GM21825 (cell line): ENCODE measurements at regions not wholly inside any gene's neighbourhood (a gene's known extent, or its start where the extent isn't known, plus 50 kb on each side); places are given as distances from the start of the nearest gene placed in this dataset.

Experiments used
- ATAC-seq: cut with Tn5 transposase; IDR thresholded peaks from one replicate; pipeline ENCODE4 v1.9.1; 2021; ENCODE audit warnings: mild to moderate bottlenecking, moderate library complexity; ENCODE audit not compliant: unreplicated experiment

DNA sequence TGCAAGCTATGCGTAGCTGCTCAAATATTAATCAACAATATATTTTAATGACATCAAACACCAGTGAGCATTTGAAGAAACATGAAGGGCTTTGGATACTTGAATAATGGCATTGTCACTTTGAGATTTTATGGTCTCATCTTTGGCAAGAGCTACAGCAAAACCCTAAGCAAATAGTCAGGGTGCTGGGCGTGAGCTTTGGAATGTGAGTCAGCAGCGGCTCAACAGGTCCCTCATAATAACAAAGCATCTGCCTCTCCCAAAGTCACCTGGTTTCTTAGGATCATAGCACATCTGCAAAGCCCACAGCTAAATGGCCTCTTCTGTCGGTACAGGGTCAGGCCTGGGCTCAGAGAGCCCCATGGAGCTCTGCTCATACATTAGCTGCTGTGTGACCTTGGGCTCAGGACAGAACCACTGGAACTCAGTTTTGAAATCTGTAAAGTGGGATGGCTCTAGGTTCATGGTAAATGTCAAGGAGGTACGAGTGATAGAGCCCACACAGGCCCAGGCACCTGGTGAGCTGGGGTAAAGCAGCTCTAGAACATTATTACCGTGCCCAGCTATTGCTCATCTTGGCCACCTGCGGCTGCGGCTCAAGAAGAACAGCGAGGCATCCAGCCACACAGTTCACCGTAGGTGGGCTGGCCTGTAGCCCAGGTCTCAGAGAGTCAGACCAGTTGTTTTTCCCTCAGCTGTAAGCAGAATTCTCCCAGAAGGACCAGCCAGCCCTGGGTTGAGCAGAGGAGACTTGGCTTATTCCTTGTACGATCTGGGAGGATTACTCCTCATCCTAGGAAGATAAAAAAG is 544.5 kb upstream of the CDH11 start:
- no peak for ATAC-seq

DNA sequence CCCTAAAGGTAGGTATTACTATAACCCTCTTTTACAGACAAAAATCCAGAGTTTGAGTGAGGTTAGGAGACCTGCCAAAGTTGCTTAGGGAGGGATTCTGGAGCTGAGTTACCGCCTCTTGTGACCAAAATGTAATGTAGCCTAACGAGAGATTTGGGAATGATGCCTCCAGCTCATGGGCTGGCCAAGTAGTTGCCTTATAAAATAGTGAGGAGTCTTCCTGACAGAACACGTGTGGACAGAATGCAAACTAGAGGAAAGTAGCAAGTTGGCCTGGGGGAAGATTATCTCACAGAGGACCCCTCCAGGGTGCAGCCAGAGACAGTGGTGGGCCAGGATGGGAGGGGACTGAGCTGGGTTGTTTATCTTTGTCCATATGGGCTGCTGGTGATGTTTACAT is 543.7 kb upstream of the CDH11 start:
- ATAC-seq = no peak

DNA sequence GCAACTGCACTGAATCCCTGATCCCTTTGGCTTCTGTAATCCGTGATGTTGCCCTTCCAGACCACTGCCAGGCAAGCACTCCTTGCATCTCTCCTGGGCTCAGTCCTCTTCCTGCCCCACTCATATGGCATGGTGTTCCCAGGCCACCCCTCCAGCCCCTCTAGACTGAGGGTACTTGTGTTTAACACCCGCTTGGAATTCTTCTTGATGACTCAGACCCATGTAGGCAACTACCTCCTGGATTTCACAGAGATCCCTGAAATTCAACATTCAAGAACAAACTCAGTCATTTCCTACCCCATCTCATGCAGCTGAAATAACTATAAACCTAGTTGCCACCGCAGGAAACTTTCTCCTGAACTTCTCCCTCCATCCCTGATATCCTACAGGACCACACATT is 541.9 kb upstream of the CDH11 start:
- no peak for ATAC-seq

DNA sequence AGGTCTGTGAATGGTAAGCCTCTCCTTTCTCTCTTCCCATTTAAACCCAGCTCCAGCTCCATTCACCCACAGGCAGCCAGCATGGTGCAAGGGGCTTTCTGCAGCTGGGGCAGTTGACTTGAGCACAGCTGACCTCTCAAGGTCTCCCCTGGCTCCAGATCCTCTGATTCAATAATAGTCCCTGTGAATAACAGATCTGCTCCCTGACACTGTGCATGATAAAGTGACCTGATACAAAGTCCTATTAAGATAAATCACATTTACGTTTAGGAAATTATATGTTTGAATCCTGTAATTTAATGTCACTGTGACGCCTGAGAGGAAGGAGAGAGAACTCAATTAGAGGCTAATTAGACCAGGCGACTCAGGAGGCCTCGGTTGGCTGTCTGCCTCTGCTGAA is 540.4 kb upstream of the CDH11 start:
- no peak for ATAC-seq

DNA sequence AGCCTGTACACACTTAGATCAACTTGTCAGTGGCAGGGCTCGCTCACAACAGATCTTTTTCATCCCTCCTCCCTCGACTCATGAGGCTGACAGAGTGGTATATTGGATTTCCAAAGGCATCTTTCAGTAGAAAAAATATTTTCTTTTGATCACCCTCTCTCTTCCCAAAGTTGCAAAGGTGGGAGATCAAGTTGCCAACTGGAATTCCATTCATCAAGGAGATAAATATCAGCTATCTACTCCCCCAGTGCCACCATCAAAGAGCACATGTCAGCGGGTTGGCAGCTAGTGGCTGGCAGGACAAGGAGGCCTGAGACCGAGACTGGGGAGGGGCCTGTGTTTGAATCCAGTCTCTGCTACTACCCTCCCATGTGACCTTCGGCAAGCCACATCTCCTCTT is 539.7 kb upstream of the CDH11 start:
- ATAC-seq = no peak

DNA sequence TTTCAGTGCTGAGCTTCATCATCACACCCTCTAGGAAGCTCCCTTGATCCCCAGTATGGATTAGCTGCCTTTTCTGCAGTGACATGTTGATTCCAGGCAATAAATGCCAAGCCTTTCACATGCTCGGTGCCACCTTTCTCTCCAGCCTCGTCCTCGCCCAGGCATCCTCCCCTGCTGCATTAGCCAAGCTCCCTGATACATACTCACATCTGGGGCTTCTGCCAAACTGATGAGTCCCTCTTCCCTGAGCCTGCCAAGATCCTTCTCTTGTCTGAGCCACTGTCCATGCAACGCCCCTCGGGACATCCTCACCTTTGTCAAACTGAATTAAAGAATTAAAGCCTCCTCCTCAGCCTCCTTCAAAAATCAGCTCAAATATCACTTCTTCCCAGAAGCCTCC is 538.5 kb upstream of the CDH11 start:
- ATAC-seq = no peak

DNA sequence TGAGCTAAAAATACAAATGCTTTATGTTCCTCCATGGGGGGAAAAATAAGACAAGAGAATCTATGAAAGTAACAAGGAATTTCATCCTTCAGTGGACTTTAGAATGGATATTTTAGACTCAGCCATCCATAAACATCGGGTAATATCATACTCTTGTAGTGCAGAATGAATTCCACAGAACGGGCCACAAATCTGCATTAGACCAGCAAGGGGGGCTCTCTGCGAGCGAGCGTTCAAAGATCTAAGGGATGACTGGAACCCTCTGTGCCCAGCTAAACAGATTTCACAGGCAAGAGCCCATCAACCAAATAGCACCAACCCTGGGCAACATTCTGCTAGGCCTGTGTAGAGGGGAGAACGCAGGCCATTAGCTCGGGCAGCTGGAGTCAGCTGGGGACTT is 537.9 kb upstream of the CDH11 start:
- ATAC-seq = no peak

DNA sequence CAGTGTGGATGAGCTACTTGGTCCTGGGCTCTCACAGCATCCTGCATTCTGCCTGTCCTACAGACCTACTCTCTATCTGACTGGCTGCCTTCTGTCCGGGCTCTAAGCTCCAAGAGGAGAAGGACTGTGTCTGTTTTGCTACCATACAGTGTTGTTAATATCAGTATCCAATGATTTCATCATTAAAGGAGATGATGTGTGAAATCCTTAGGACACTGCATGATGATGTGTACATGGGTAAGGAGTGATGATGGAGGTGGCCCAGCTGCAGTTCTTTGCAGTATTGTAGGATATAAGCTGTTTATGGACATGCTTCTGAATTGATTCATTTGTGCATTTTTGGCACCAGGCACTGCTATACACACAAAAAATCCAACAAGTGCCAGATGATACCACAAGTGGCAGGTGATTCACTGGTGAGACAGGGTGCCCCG is 536.9 kb upstream of the CDH11 start:
- no peak for ATAC-seq

DNA sequence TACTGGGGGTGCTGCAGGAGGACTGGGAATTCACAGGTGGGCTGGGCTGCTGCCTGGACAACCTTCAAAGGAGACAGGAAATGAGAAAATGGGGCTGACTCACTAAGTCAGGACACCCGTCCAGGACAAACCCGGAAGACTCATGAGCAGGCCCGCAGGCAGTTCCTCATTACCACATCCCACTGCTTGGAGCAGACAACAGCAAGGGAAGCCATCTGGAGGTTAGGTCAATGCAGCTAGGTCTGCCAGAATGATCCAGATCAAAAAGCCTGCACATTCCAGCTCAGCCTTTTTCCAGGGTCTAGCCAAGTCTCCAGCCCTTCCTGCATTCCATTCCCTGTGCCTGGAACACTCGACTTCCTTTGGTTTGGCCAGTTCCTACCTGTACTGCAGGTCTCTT is 536.5 kb upstream of the CDH11 start:
- ATAC-seq = no peak

DNA sequence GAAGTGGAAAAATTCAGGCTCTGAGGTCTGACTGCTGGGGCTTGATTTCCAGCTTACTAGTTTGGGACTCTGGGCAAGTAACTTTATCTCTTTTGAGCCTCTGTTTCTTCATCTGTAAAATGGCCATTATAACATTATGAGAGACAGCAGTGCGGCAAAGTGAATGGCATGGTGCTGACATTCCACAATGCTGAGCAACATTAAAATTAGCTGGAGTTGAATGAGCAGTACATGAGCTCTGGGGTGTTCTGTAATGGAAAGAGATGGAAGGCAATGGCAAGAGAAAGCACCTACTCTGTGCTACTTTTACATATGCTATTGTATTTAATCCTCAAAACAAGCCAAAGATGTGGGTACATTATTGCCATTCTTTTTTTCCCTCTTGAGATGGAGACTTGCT is 535.7 kb upstream of the CDH11 start:
- ATAC-seq = no peak

DNA sequence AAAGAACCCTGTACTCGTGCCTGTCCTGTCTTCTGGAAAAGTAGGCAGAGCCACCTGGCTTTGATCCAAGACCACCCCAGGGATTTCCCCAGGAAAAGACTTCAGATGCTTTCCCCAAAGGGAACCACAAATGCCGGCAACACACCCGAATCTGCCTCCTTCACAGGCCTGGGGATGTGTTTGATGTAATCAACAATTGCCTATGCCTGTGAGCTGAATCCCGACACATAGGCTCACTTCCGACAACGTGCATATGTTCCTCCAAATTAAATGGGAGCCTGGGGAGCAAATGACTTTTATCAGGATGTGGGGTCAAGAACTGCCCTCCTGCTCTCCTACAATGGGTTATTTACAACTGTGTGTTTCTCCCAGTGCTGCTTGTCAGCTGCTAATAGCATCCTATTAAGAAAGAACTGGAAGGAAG is 535.2 kb upstream of the CDH11 start:
- no peak for ATAC-seq

DNA sequence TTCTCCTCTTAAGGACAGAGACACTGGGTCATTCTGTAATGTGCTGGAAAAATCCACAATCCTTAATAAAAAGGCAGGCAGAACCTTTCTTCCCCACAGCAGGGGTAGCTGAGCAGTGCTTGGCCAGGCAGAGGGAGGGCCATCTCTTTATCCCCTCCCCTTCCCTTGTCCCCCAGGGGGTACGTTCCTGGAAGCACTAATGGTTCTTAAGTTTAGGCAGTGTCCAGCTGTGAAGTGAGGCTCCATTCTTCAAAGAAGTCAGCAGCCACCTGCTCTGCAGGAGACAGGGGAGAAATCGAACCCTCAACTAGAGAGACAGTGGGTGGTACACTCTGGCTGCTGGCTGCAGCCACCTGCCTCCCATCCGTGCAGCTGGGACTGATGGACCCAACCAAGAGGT is 533.9 kb upstream of the CDH11 start:
- ATAC-seq = no peak

DNA sequence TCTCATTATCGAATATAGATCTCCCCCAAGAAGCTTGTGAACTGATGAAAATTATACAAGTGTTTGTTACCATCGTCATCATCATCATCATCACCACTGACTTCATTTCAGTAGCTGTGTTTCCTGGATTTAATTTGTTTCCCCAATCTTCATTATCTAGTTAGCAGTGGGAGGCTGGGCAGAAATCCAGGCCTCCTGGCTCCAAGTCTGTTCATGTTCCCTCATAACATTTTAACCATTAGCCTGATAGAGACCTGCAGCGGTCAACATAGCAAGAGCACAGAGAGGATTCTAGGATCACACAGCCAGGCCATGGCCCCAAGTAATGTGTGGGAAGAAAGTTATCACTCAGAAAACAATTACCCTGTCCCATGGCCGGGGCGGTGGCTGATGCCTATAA is 526.2 kb upstream of the CDH11 start:
- no peak for ATAC-seq

DNA sequence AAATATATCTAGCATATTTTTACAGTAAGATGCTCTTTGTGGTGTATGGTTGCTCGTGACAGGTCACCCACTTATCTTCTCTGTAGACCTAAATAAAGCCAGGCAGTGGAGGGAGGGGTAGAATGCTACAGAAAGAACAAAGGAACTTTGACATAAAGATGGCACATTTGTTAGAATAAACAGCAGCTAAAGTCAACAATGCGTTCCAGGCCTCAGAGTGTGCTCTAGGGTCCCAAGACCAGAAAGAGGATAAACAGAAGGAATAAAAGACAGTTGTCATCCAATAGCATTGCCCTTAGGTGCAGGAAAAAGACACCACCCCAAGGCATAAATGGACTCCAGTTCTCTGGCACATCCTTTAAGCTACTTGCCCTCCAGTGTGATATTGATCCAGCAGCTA is 523.0 kb upstream of the CDH11 start:
- ATAC-seq = no peak

DNA sequence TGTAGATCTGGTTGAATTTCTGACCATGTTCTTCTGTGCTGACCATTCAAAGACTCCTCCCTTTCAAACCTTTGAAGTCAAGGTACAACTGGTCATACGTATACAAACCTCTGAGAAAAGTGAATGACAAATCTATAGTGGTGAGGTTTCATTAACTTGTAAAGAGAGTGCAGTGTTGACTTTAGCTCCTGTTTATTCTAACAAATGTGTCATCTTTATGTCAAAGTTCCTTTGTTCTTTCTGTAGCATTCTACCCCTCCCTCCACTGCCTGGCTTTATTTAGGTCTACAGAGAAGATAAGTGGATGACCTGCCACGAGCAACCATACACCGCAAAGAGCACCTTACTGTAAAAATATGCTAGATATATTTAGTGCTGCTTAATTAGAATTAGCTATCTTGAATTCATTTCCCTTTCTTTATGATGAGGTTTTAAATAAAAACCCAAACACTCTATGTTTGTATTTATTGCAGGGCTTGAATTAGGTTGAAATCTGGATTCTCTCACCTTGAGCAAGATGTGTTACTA is 520.0 kb upstream of the CDH11 start:
- ATAC-seq = no peak

DNA sequence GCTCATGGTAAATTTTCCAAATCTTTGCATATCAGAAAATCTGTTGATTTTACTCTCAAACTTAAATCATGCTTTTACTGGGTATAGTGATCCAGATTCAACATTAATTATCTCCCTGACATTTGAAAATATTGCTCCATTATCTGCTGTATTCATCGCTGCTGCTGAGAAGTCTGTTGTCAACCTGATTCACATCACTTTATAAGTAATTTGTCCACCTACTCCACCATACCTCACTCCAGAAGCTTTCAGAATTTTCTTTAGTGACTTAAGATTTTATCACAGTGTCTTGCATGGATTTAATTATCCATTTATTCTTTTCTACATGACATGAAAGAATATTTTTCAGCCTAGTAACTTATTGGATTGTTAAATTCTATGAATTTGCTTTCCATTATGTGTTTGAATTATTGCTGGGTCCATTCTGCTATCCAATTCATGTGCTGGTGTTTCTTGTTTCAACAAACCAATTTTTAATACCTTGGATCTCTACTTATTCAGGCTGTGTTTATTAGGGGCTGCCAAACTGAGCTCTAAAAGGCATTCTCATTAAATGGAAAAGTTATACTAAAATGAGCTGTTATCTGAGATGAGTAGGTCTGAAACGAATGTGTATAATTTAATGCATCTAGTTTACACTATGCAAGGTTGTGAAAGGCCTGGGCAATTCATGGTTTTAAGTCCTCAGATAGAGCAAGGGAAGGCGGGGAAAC is 519.3 kb upstream of the CDH11 start:
- no peak for ATAC-seq

DNA sequence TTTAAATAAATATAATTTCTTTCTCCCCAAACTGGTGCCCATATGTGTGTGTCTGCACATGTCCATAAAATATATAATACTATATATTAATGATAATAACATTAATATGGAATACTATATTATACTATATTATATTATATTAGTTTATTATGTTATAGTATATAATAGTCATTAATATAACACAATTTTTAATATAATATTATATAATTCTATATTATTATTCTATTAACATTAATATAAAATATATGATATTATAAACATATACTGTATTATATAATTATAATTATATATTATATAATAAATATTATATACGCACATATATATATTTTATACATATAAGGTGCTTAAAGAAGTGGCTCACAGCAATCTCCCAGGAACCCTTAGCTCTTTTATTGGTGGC is 513.0 kb upstream of the CDH11 start:
- no peak for ATAC-seq

DNA sequence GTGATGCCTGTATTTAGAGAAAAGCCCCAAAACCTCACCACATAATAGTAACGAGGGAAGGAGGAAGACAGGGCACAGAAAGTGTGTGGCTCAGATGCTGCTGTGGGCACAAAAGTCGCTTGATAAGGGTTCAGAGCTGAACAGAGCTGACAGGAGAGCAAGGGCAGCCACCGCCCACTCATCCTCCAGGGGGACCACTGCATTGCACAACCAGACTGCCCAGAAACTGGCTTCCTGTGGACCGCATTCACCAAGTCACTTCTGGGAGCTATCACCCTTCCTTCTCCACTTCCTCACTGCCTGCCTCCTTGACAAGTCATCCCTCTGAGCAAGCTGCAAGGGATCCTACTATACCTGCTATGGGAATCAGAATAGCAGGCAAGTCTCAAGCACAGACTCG is 512.4 kb upstream of the CDH11 start:
- ATAC-seq = no peak

DNA sequence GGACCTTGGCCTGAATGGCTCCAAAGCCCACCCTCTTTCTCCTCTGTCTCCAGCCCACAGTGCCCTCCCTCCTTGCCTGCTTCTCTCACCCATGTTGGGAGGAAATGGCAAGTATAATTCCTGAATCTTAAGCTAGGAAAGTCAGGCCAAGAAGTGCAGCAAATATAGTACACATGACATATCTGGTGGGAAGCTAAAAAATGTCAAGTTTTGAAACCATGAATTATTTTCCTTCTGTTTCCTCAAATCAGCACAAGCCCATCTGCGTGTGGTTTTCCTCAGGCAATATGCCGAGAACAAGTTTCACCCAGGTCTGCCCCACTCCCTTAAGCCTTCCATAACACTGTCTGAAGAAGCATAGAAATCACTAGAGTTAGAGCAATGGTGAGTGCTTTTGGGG is 502.8 kb upstream of the CDH11 start:
- ATAC-seq = no peak

DNA sequence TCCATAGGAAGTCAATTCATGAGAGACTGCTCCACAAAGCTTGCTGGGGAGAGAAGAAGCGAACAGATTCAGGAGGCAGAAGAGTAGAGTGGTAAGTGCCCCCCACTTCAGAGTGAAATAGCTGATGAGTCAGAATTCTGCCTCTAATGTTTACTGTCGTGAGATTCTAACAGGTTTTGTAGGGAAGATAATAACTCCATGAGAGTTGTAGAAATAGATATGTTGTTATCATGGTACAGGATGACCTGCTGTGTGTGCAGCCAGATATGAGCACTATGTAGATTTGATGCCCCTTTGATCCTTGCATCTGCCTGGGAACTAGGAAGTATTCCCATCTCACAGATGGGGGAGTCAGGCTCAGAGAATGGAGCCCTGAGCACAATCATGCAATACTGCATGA is 502.4 kb upstream of the CDH11 start:
- no peak for ATAC-seq

DNA sequence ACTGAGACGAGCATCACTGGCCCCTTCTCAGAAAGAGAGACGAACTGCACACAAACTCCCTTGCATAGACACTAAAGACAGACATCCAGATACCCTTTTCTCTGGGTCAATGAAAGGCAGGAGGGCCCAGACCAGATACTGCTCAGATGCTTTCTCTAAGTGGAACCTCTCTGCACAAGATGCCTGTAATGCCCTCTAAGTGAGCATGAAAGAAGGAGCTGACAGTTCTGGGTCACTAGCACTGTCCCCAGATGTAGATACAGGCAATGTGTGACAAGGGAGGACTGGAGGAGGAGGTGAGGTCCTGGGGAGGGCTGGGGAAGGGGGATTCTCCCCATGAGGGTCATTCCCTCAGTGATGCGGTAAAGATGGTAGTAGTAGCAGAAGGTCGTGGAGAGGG is 501.0 kb upstream of the CDH11 start:
- ATAC-seq = no peak

DNA sequence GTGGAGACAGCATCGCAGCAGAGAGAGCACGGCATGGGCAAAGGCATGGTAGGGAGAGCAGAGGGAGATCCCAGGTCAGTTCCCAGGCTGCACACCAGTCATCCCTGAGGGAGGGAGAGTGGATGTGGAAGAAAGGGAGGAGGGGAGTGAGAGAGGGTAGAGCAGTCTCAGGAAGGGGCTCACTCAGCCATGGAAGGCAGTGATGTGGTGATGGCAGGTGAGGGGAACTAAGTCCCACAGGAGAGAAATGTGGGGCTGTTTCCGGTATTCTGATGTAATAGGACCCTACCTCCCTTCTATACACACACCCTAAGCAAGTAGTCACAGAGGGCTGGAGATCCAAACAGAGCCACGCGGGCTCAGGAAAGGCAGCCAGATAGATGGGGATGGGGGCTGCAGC is 500.3 kb upstream of the CDH11 start:
- no peak for ATAC-seq
